SK-N-SH (cell line): ENCODE measurements at regions not wholly inside any gene's neighbourhood (a gene's known extent, or its start where the extent isn't known, plus 50 kb on each side); places are given as distances from the start of the nearest gene placed in this dataset.

Experiments
- CTCF ChIA-PET: fragments of 300-600, 350-600 bp; formaldehyde crosslinking; extraction: SDS; loops from one replicate; lab custom pipeline; 2021; lab: Yijun Ruan, JAX
- POLR2A ChIA-PET: fragments of 350-600 bp; sonication (Branson Sonifier 250); formaldehyde crosslinking; extraction: SDS; loops from one replicate; lab custom pipeline; 2020; ENCODE audit warnings: antibody characterized with exemption, inconsistent platforms; lab: Yijun Ruan, JAX
- DNase-seq: peaks from one replicate; pipeline ENCODE4 v3.0.0; 2012
- H2AFZ ChIP-seq: fragments of 200-600 bp; sonication (generic); 2 replicates; pipeline ENCODE4 v1.8.1; 2016; ENCODE audit warnings: antibody characterized with exemption, mild to moderate bottlenecking, low read depth
- H3F3A ChIP-seq: fragments of 200-600 bp; sonication (generic); replicated peaks from 2 replicates; pipeline ENCODE3; 2016; ENCODE audit warnings: antibody characterized with exemption, mild to moderate bottlenecking; ENCODE audit not compliant: insufficient read depth
- H3K27ac ChIP-seq, 2 experiments: fragments of 200-500 bp in 1 of 2; fragments of 200-600 bp in 1 of 2; sonication (Bioruptor generic) in 1 of 2; sonication (generic), shearing (Covaris generic) in 1 of 2; 2 replicates each; pipeline versions ENCODE4 v1.5.1 to v1.6.1; 2014 to 2016; ENCODE audit warnings: low read depth in 2 of 2, inconsistent platforms in 1 of 2, low read length in 1 of 2, mild to moderate bottlenecking in 1 of 2, mixed read lengths in 1 of 2
- H3K27me3 ChIP-seq: fragments of 200-600 bp; sonication (generic), shearing (Covaris generic); 2 replicates; pipeline ENCODE4 v1.6.1; 2016; ENCODE audit warnings: mixed run types; ENCODE audit not compliant: insufficient read depth
- H3K36me3 ChIP-seq, 2 experiments: fragments of 200-500 bp in 1 of 2; fragments of 200-600 bp in 1 of 2; sonication (Bioruptor generic) in 1 of 2; sonication (generic) in 1 of 2; replicated peaks in 1 of 2; 2 replicates each; pipeline versions ENCODE3 to v1.5.1; 2014 to 2016; ENCODE audit warnings: low read length in 1 of 2, mild to moderate bottlenecking in 1 of 2; ENCODE audit not compliant: insufficient read depth in 2 of 2, control insufficient read depth in 1 of 2
- H3K4me1 ChIP-seq, 2 experiments: fragments of 200-500 bp in 1 of 2; fragments of 200-600 bp in 1 of 2; sonication (Bioruptor generic) in 1 of 2; sonication (generic), shearing (Covaris generic) in 1 of 2; 2 replicates each; pipeline versions ENCODE4 v1.5.1 to v1.6.1; 2014 to 2016; ENCODE audit warnings: low read depth in 1 of 2, low read length in 1 of 2, mixed run types in 1 of 2; ENCODE audit not compliant: insufficient read depth in 2 of 2, control insufficient read depth in 1 of 2
- H3K4me2 ChIP-seq: fragments of 200-600 bp; sonication (generic), shearing (Covaris generic); 2 replicates; pipeline ENCODE4 v1.6.1; 2017; ENCODE audit warnings: mixed run types
- H3K4me3 ChIP-seq, 2 experiments: fragments of 200-500 bp in 1 of 2; fragments of 200-600 bp in 1 of 2; sonication (Bioruptor generic) in 1 of 2; sonication (generic), shearing (Covaris generic) in 1 of 2; 2 replicates each; pipeline versions ENCODE4 v1.5.1 to v1.8.1; 2014 to 2016; ENCODE audit warnings: low read depth in 2 of 2, inconsistent platforms in 1 of 2, low read length in 1 of 2, mild to moderate bottlenecking in 1 of 2, mixed read lengths in 1 of 2, moderate library complexity in 1 of 2
- H3K79me2 ChIP-seq: fragments of 200-600 bp; sonication (generic); 2 replicates; pipeline ENCODE4 v1.8.1; 2017; ENCODE audit warnings: mild to moderate bottlenecking; ENCODE audit not compliant: insufficient read depth
- H3K9ac ChIP-seq: fragments of 200-600 bp; sonication (generic); 2 replicates; pipeline ENCODE4 v1.6.1; 2017; ENCODE audit warnings: mixed run types
- H3K9me2 ChIP-seq: fragments of 200-600 bp; sonication (generic); 2 replicates; pipeline ENCODE4 v1.6.1; 2017; ENCODE audit warnings: mixed run types
- H3K9me3 ChIP-seq: fragments of 200-600 bp; sonication (generic); 2 replicates; pipeline ENCODE4 v1.6.1; 2017; ENCODE audit warnings: mixed run types, mild to moderate bottlenecking, moderate library complexity
- H4K20me1 ChIP-seq: fragments of 200-600 bp; sonication (generic); 2 replicates; pipeline ENCODE4 v1.6.1; 2017; ENCODE audit warnings: mild to moderate bottlenecking, mixed run types; ENCODE audit not compliant: insufficient read depth
- CHD2 ChIP-seq: fragments of 150-350 bp; IDR thresholded peaks from 2 replicates; pipeline ENCODE4 v1.6.1; 2018; ENCODE audit warnings: low read length; ENCODE audit not compliant: partially characterized antibody
- EP300 ChIP-seq, 2 experiments: IDR thresholded peaks; 2 replicates each; pipeline versions ENCODE4 v1.4.0 to v1.6.1; 2012; ENCODE audit warnings: borderline replicate concordance in 1 of 2, low read depth in 1 of 2, low read length in 1 of 2
- EZH2phosphoT487 ChIP-seq: fragments of 200-600 bp; sonication (generic); IDR thresholded peaks from 2 replicates; pipeline ENCODE4 v1.6.1; 2017; ENCODE audit warnings: low read depth, mixed run types, mild to moderate bottlenecking, antibody characterized with exemption, moderate library complexity, borderline replicate concordance
- FOSL2 ChIP-seq: IDR thresholded peaks from 2 replicates; pipeline ENCODE4 v1.4.0; 2012; ENCODE audit warnings: low read depth, mild to moderate bottlenecking, moderate library complexity, borderline replicate concordance
- IRF3 ChIP-seq: fragments of 150-350 bp; IDR thresholded peaks from 2 replicates; pipeline ENCODE4 v1.6.1; 2016; ENCODE audit warnings: mild to moderate bottlenecking, low read depth, low read length
- MAX ChIP-seq: IDR thresholded peaks from 2 replicates; pipeline ENCODE4 v1.4.0; 2012; ENCODE audit warnings: low read depth
- MEF2A ChIP-seq: IDR thresholded peaks from 2 replicates; pipeline ENCODE4 v1.4.0; 2012; ENCODE audit warnings: low read depth, borderline replicate concordance
- MXI1 ChIP-seq: IDR thresholded peaks from 2 replicates; pipeline ENCODE4 v1.6.1; 2012; ENCODE audit warnings: mild to moderate bottlenecking, low read depth, low read length, improper control_type of control experiment
- NFIC ChIP-seq: IDR thresholded peaks from 2 replicates; pipeline ENCODE4 v1.4.0; 2012; ENCODE audit warnings: borderline replicate concordance
- NRF1 ChIP-seq: IDR thresholded peaks from 2 replicates; pipeline ENCODE4 v1.6.1; 2012; ENCODE audit warnings: low read depth, mild to moderate bottlenecking, low read length
- POLR2AphosphoS5 ChIP-seq: IDR thresholded peaks from 2 replicates; pipeline ENCODE4 v1.6.1; 2012; ENCODE audit warnings: low read depth, low read length
- RCOR1 ChIP-seq: fragments of 150-350 bp; IDR thresholded peaks from 2 replicates; pipeline ENCODE4 v1.6.1; 2017; ENCODE audit warnings: antibody characterized with exemption, low read length
- RFX5 ChIP-seq: IDR thresholded peaks from 2 replicates; pipeline ENCODE4 v1.6.1; 2012; ENCODE audit warnings: mild to moderate bottlenecking, improper control_type of control experiment, low read length
- RXRA ChIP-seq: IDR thresholded peaks from 2 replicates; pipeline ENCODE4 v1.4.0; 2012; ENCODE audit warnings: low read depth, mild to moderate bottlenecking, borderline replicate concordance
- SIN3A ChIP-seq: IDR thresholded peaks from 2 replicates; pipeline ENCODE4 v1.6.1; 2012; ENCODE audit warnings: low read depth, mild to moderate bottlenecking, low read length, moderate library complexity, borderline replicate concordance
- SMC3 ChIP-seq: IDR thresholded peaks from 2 replicates; pipeline ENCODE4 v1.6.1; 2012; ENCODE audit warnings: low read depth, low read length, improper control_type of control experiment
- TCF12 ChIP-seq: IDR thresholded peaks from 2 replicates; pipeline ENCODE4 v1.4.0; 2012
- TEAD4 ChIP-seq: IDR thresholded peaks from 2 replicates; pipeline ENCODE4 v1.4.0; 2012; ENCODE audit warnings: mild to moderate bottlenecking, borderline replicate concordance; ENCODE audit not compliant: insufficient read depth
- USF1 ChIP-seq: IDR thresholded peaks from 2 replicates; pipeline ENCODE4 v1.4.0; 2012; ENCODE audit warnings: low read depth, borderline replicate concordance
- YY1 ChIP-seq: IDR thresholded peaks from 2 replicates; pipeline ENCODE4 v1.4.0; 2012; ENCODE audit warnings: low read depth, mild to moderate bottlenecking
- WGBS: methylation state at CpG from one replicate; pipeline ENCODE4 v1.1.6; 2017; ENCODE audit warnings: low lambda C conversion rate; 5-methylcytosine and 5-hydroxymethylcytosine counted together

GRCh38 chr10:65350611-65351010 lies 1575.2 kb upstream of the LRRTM3 start:
- H4K20me1 ChIP-seq, result no peaks in the 10 kb centered on the region
- H3F3A ChIP-seq, result no peaks in the 10 kb centered on the region
- no peaks in the 10 kb centered on the region for H3K36me3 ChIP-seq
- H3K79me2 ChIP-seq, result no peaks in the 10 kb centered on the region
- 64% methylated on average over 2 of the region's 3 CpGs for WGBS
- H3K9me2 ChIP-seq, result no peaks in the 10 kb centered on the region
- peaks cover 0 to 2% of the 10 kb centered on the region in 2 experiments; a peak in 2 of 4 replicates for H3K4me1 ChIP-seq
- DNase-seq, result no peak
- no peak overlapping the region for H3K4me2 ChIP-seq
- no peak overlapping the region for H3K27ac ChIP-seq
- H3K9ac ChIP-seq, result no peak overlapping the region
- H2AFZ ChIP-seq, result no peak overlapping the region
- ChIA-PET CTCF (no interaction called here), POLR2A (no interaction called here)
- no peaks in the 10 kb centered on the region for H3K9me3 ChIP-seq
- TF ChIP-seq SIN3A, result no peak
- TF ChIP-seq RCOR1, result no peak
- TF ChIP-seq TCF12, result no peak
- no peak for TF ChIP-seq EP300 (IDR thresholded peaks at IDR 0.05; ENCODE audit: borderline replicate concordance in 1 of 2, low read depth in 1 of 2, low read length in 1 of 2)
- TF ChIP-seq NRF1, result no peak
- no peak for TF ChIP-seq IRF3
- no peak for TF ChIP-seq FOSL2
- TF ChIP-seq MAX, result no peak
- no peaks in the 10 kb centered on the region for H3K27me3 ChIP-seq
- no peak overlapping the region for H3K4me3 ChIP-seq

GRCh38 chr10:65355141-65355680 lies 1570.6 kb upstream of the LRRTM3 start:
- H2AFZ ChIP-seq, result no peak overlapping the region
- POLR2A ChIA-PET, result no interaction called here
- CTCF ChIA-PET, result interaction anchor here (0.7 to 1.4 kb wide), 2 partner anchors 8 to 10 kb away, joined by 3 to 4 read pairs; no protein-coding TSS in a partner anchor

More at GRCh38 chr10:65355141-65355680, 1570.6 kb upstream of the LRRTM3 start:
- no peak overlapping the region for H3K27ac ChIP-seq
- 64% methylated on average over 2 of the region's 2 CpGs for WGBS
- H3K9ac ChIP-seq, result no peak overlapping the region
- H3F3A ChIP-seq, result no peaks in the 10 kb centered on the region
- no peak overlapping the region for H3K4me2 ChIP-seq
- no peak overlapping the region for H3K4me3 ChIP-seq
- H4K20me1 ChIP-seq, result no peaks in the 10 kb centered on the region
- H3K79me2 ChIP-seq, result no peaks in the 10 kb centered on the region
- no peaks in the 10 kb centered on the region for H3K9me3 ChIP-seq
- H3K27me3 ChIP-seq, result no peaks in the 10 kb centered on the region
- no peaks in the 10 kb centered on the region for H3K9me2 ChIP-seq
- no peaks in the 10 kb centered on the region for H3K36me3 ChIP-seq
- H3K4me1 ChIP-seq, result no peaks in the 10 kb centered on the region
- no peak for TF ChIP-seq NFIC
- no peak for TF ChIP-seq EP300 (IDR thresholded peaks at IDR 0.05; ENCODE audit: borderline replicate concordance in 1 of 2, low read depth in 1 of 2, low read length in 1 of 2)
- TF ChIP-seq MXI1, result no peak
- TF ChIP-seq TEAD4, result no peak
- TF ChIP-seq CHD2, result no peak
- no peak for TF ChIP-seq YY1
- TF ChIP-seq RXRA, result no peak
- no peak for TF ChIP-seq MEF2A
- no peak for TF ChIP-seq SMC3
- TF ChIP-seq EZH2phosphoT487, result no peak
- TF ChIP-seq USF1, result no peak
- no peak for TF ChIP-seq POLR2AphosphoS5
- no peak for TF ChIP-seq MAX
- TF ChIP-seq RFX5, result no peak
- TF ChIP-seq, all 33 proteins: peak for 0
- no peak for DNase-seq
